ENCODE measurements at regions not wholly inside any gene's neighbourhood (a gene's known extent, or its start where the extent isn't known, plus 50 kb on each side); places are given as distances from the start of the nearest gene placed in this dataset.

DNA sequence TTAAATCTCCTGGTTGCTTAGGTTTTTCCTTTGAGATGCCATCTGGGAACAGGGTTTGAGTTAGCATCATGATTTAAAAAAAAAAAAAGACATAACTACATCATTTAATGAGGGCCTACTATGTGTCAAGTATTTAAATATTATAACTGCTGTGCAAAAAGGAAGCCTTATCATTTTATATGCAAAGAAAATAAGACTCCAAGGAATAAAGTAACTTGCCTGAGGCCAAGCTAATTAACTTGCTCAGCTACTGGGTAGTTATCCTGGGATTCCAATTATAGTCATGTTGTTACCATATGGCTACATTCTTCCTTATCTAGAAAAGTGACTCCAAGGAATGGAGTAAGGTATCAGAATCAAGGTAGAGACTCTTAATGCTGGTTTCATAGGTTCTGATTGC is 123.5 kb downstream of the SLC41A2 start:
- TF ChIP-seq, protein P1, sequence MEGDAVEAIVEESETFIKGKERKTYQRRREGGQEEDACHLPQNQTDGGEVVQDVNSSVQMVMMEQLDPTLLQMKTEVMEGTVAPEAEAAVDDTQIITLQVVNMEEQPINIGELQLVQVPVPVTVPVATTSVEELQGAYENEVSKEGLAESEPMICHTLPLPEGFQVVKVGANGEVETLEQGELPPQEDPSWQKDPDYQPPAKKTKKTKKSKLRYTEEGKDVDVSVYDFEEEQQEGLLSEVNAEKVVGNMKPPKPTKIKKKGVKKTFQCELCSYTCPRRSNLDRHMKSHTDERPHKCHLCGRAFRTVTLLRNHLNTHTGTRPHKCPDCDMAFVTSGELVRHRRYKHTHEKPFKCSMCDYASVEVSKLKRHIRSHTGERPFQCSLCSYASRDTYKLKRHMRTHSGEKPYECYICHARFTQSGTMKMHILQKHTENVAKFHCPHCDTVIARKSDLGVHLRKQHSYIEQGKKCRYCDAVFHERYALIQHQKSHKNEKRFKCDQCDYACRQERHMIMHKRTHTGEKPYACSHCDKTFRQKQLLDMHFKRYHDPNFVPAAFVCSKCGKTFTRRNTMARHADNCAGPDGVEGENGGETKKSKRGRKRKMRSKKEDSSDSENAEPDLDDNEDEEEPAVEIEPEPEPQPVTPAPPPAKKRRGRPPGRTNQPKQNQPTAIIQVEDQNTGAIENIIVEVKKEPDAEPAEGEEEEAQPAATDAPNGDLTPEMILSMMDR (IDR thresholded peaks at IDR 0.05) = no peak
- no peak for TF ChIP-seq POLR2A (IDR thresholded peaks at IDR 0.05)
